ENCODE measurements at regions not wholly inside any gene's neighbourhood (a gene's known extent, or its start where the extent isn't known, plus 50 kb on each side); places are given as distances from the start of the nearest gene placed in this dataset.

- no peak for DNase-seq
Measured at GRCh38 chr7:21041252-21041651, 254.6 kb upstream of the SP8 start.

- DNase-seq: no peak
Measured at GRCh38 chr7:21041666-21042065, 255.0 kb upstream of the SP8 start.

- DNase-seq: no peak
Measured at GRCh38 chr7:21044384-21044783, 257.7 kb upstream of the SP8 start.

GRCh38 chr7:21044913-21045568, 258.4 kb upstream of the SP8 start:
- DNase-seq: no peak

GRCh38 chr7:21051865-21052264, 265.2 kb upstream of the SP8 start:
- DNase-seq: no peak

GRCh38 chr7:21054427-21055112, 267.9 kb upstream of the SP8 start:
- DNase-seq: no peak

DNA sequence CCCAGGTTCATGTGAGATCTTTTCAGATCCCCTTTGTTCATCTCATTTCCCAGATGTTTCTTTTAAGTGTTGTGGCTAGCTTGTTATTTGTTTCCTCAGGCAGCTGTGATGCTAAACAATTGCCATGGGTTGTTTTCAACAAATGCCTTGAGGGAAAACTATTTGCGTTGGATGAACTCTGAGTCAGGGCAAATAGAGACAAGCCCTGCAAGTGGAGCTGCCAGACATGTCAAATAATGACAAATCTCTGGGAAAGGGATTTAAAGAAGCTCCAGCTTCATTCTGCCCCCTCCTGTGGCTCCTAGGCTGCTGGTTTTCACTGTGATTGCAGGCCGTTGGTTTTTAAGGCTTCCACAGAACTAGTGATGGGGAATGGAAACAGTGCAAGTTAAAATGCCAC, 272.4 kb upstream of the SP8 start:
- DNase-seq: no peak

- DNase-seq: no peak
Measured at GRCh38 chr7:21063106-21063505, 276.4 kb upstream of the SP8 start.

DNA sequence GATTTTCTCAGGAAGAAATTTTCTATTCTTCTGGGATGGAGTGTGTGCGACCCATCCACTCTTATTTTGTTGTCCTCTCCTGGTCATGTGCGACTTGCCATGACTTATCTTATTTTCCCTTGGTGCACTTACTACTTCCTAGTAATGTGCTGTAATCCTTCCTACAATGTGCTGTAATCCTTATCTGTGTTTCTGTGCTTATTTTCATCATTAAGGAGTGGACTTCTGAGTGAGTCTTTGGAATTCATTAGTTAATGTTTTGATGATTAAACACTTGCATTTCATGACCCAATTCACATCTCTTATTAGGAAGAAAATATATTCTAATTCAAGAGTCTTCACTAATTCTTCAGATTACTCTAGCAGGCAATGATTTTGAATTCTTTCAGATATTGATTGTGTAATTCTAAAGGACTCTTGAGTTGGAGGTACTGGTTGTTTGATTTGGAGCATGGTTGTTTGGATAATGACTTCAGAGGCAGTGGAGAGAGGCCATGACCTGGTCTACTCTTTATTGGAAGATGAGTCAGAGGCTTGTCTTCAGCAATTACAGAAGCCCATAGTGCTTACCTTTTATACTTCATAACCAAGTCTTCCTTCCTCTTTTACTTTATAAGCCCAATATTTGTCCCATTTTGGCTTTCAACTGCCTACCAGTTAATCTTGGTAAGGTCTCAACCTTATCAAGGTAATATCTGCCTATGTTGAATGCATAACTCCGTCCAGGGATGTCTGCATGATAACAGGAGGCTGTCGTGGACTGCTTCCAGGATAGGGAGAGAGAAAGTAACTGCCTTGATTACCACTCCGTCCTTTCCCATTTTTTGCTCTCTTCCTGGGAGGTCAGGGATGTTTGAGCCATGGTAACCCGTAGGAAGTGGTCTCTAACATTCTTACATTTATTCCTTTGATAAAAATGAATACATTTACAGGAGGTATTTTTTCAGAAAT, 278.3 kb upstream of the SP8 start:
- no peak for DNase-seq

GRCh38 chr7:21066221-21066620, 279.5 kb upstream of the SP8 start:
- no peak for DNase-seq

DNA sequence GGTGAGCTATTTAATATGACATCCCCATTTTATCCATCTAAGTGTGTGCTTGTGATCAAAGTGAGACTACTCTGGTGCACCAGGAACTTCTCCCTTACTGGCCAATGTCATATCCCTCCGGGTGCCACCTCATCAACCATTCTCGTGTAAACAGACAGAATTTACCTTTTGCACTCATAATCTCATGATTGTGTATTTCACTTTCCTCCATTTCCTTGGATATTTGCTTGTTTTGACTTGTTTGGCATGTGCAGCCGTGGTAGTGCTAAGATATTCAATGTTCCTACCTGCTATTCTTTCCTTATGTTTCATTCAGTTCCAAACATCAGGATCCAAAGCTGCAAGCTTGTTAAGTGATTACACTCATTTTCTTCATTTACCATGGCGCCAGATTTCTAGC, 280.5 kb upstream of the SP8 start:
- no peak for DNase-seq

GRCh38 chr7:21070571-21071090, 283.9 kb upstream of the SP8 start:
- DNase-seq: no peak

GRCh38 chr7:21071561-21072501, 285.1 kb upstream of the SP8 start:
- DNase-seq: no peak

- DNase-seq: no peak
Measured at GRCh38 chr7:21076054-21076453, 289.4 kb upstream of the SP8 start.

DNA sequence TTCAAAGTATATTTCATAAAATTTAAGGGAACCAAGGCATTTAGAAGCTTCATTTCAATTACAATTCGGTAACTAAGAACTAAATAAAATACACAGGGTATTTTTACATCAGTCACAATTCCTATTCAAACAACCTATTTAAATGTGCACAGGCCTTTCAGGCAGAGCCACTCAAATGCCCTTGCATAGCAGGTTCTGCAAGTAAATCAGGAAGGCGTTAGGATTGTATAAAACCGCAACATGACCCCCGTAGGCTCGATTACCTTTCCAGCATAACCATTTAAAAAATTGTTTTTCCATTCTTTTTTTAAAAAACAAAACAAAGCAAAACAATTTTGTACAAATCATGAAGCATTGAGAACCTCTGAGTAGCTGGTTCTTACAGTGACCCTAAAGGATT, 289.9 kb upstream of the SP8 start:
- no peak for DNase-seq

- DNase-seq: no peak
Measured at GRCh38 chr7:21077602-21078001, 290.9 kb upstream of the SP8 start.

DNA sequence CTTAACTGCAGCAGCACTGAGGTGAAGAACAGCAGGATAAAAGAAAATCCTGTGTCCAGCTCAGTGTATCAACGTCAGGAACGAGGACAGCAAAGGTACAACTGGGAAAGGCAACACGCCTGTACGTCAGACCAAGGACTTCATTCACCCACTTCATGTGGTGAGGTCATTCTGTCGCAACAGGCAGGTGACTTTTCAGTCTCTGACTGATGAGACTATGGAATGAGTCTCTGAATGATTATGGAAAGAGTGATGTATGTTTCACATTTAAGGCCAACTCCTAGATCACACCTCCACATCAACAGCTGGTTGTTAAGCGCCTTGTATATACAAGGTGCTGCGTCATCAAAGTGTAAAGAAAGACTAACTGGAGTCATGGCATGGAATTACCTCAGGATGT, 297.6 kb upstream of the SP8 start:
- no peak for DNase-seq

- DNase-seq: no peak
Measured at GRCh38 chr7:21086688-21087087, 300.0 kb upstream of the SP8 start.

- no peak for DNase-seq
Measured at GRCh38 chr7:21089653-21090052, 303.0 kb upstream of the SP8 start.

GRCh38 chr7:21092766-21093702, 306.3 kb upstream of the SP8 start:
- no peak for DNase-seq

DNA sequence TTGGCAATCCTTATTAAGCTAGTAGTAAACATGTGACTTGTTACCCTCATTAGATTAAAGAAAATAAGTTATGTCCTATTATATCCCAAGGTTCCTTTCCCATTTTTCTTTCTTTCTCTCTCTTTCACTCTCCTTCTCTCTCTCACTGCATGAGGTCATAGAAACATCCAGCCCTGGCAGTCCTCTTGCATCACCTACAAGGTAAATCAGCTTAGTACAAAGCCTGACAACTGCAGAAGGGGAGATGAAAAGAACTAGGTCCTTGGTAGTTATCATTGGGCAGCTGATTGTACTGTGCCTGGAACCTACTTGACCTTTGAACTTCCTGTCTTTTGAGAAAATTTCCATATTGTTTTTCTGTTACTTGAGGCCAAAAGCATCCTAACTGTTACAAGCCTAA, 307.9 kb upstream of the SP8 start:
- no peak for DNase-seq
